ENCODE measurements at regions not wholly inside any gene's neighbourhood (a gene's known extent, or its start where the extent isn't known, plus 50 kb on each side); places are given as distances from the start of the nearest gene placed in this dataset.

GRCh38 chr12:84807249-84807648, 105.3 kb downstream of the SLC6A15 start:
- TF ChIP-seq CTCF (IDR thresholded peaks at IDR 0.05) (no peak), EZH2 (IDR thresholded peaks at IDR 0.05) (no peak), EZH2phosphoT487 (IDR thresholded peaks at IDR 0.05) (no peak)

Data from neural progenitor cell (in vitro differentiated cells).